ENCODE measurements at regions not wholly inside any gene's neighbourhood (a gene's known extent, or its start where the extent isn't known, plus 50 kb on each side); places are given as distances from the start of the nearest gene placed in this dataset.

- TF ChIP-seq CTCF (IDR thresholded peaks at IDR 0.05; ENCODE audit: insufficient read depth, low read depth, low read length): no peak
- no peak for TF ChIP-seq EZH2 (IDR thresholded peaks at IDR 0.05; ENCODE audit: insufficient read depth, low read length)
Measured at GRCh38 chr5:98588215-98588614, 185.2 kb upstream of the RGMB start.
